ENCODE measurements at regions not wholly inside any gene's neighbourhood (a gene's known extent, or its start where the extent isn't known, plus 50 kb on each side); places are given as distances from the start of the nearest gene placed in this dataset.

DNA sequence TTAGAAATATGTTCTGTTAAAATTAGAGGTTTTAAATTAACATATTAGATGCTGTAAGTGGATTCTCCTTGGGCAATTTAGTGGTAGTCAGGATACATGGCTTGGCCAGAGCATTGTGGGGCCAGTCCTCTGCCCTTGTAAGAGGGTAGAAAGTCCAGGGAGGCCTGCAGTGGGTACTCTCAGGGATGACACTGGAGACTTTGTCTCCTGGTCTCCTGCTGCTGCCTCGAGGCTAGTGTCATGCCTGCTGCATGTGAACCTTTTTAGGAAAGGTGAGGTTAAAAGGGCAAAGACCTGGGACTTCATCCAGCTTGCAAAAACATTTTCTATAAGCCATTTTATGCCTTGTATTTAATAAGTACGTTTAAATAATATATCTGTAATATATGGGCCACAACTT is 96.8 kb upstream of the PROK2 start:
- 79 to 80% methylated on average over 2 of the region's 2 CpGs for WGBS, 2 donors
- no peak for DNase-seq (ENCODE audit: low spot score in 2 of 2)
- Histone ChIP-seq H3K4me3 (no peak overlapping the region), H3K4me1 (no peaks in the 10 kb centered on the region), H3K27me3 (no peaks in the 10 kb centered on the region), H3K36me3 (no peaks in the 10 kb centered on the region), H3K9me3 (no peaks in the 10 kb centered on the region), H3K27ac (no peak overlapping the region)
- TF ChIP-seq EP300 (IDR thresholded peaks at IDR 0.05), result no peak
- TF ChIP-seq POLR2A (IDR thresholded peaks at IDR 0.05), result no peak
- TF ChIP-seq, protein P1, sequence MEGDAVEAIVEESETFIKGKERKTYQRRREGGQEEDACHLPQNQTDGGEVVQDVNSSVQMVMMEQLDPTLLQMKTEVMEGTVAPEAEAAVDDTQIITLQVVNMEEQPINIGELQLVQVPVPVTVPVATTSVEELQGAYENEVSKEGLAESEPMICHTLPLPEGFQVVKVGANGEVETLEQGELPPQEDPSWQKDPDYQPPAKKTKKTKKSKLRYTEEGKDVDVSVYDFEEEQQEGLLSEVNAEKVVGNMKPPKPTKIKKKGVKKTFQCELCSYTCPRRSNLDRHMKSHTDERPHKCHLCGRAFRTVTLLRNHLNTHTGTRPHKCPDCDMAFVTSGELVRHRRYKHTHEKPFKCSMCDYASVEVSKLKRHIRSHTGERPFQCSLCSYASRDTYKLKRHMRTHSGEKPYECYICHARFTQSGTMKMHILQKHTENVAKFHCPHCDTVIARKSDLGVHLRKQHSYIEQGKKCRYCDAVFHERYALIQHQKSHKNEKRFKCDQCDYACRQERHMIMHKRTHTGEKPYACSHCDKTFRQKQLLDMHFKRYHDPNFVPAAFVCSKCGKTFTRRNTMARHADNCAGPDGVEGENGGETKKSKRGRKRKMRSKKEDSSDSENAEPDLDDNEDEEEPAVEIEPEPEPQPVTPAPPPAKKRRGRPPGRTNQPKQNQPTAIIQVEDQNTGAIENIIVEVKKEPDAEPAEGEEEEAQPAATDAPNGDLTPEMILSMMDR (IDR thresholded peaks at IDR 0.05), result no peak

- no peak for DNase-seq (ENCODE audit: low spot score in 2 of 2)
- no peaks in the 10 kb centered on the region for H3K27me3 ChIP-seq
- WGBS, 2 donors, result 50 to 54% methylated on average over 2 of the region's 2 CpGs
These were observed 96.1 kb upstream of the PROK2 start for GRCh38 chr3:71881041-71881440.

GRCh38 chr3:71879089-71879488 is 94.1 kb upstream of the PROK2 start:
- no peak overlapping the region for H3K4me3 ChIP-seq
- H3K4me1 ChIP-seq, result peaks cover 0 to 6% (median 0%) of the 10 kb centered on the region in 4 donors
- no peak for DNase-seq (ENCODE audit: low spot score in 2 of 2)
- TF ChIP-seq POLR2A (IDR thresholded peaks at IDR 0.05) (no peak), EP300 (IDR thresholded peaks at IDR 0.05) (no peak)
- TF ChIP-seq, protein P1 (IDR thresholded peaks at IDR 0.05), result no peak
- WGBS, 2 donors, result 84 to 86% methylated on average over 9 of the region's 9 CpGs
- H3K36me3 ChIP-seq, result no peaks in the 10 kb centered on the region
- H3K9me3 ChIP-seq, result no peaks in the 10 kb centered on the region
- no peak overlapping the region for H3K27ac ChIP-seq
- no peaks in the 10 kb centered on the region for H3K27me3 ChIP-seq

More at GRCh38 chr3:71881041-71881440, 96.1 kb upstream of the PROK2 start:
- Histone ChIP-seq H3K9me3 (no peaks in the 10 kb centered on the region), H3K36me3 (no peaks in the 10 kb centered on the region), H3K27ac (no peak overlapping the region), H3K4me1 (no peaks in the 10 kb centered on the region), H3K4me3 (no peak overlapping the region)
- TF ChIP-seq EP300 (IDR thresholded peaks at IDR 0.05) (no peak), POLR2A (IDR thresholded peaks at IDR 0.05) (no peak)
- TF ChIP-seq, protein P1 (IDR thresholded peaks at IDR 0.05), result no peak

DNA sequence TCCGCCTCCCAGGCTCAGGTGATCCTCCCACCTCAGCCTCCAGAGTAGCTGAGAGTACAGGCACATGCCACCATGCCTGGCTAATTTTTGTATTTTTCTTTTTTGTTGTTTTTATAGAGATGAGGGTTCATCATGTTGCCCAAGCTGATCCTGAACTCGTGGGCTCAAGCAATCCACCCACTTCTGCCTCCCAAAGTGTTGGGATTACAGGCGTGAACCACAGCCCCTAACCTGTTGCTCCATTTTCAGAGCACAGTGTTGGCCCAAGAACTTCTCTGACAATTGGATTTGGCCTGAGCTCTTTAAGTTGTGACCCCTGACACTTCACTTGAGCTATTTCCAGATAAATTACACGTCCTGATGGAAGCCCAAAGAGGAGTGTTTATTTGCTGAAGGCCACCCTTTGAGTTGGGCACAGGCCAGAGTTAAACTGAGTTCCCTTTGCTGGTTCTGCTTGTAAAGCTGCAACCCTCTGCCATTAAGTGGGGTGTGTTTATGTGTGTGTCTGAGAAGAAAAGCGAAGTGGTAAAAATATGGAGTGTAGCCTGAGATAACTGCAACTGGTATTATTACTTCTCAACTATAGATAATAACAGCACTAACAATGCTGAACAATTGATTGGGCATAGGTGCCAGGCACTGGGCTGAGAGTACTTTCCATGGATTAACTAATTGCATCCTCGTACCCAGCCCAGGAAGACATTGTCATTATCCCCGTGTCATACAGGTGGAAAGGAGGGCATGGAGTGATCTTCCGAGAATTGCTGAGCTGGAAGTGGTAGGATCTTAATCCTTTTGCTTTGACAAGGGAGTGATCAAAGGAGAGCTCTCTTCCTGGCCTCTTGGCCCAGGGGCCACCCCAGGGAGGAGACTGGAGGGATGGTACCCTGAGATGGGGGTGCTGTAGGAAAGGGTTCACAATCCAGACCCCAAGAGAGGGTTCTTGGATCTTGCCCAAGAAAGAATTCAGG is 91.5 kb upstream of the PROK2 start:
- no peak for DNase-seq (ENCODE audit: low spot score in 2 of 2)
- H3K4me1 ChIP-seq, result peaks cover 0 to 9% (median 0%) of the 10 kb centered on the region in 4 donors
- 69 to 70% methylated on average over 8 of the region's 8 CpGs for WGBS, 2 donors
- TF ChIP-seq EP300 (IDR thresholded peaks at IDR 0.05), result no peak
- TF ChIP-seq, protein P1 (IDR thresholded peaks at IDR 0.05), result no peak
- no peak for TF ChIP-seq POLR2A (IDR thresholded peaks at IDR 0.05)
- H3K9me3 ChIP-seq, result no peaks in the 10 kb centered on the region
- no peak overlapping the region for H3K27ac ChIP-seq
- H3K36me3 ChIP-seq, result no peaks in the 10 kb centered on the region
- no peak overlapping the region for H3K4me3 ChIP-seq
- no peaks in the 10 kb centered on the region for H3K27me3 ChIP-seq

GRCh38 chr3:71875461-71875947 is 90.6 kb upstream of the PROK2 start:
- Histone ChIP-seq H3K4me1 (peaks cover 0 to 9% (median 0%) of the 10 kb centered on the region in 4 donors), H3K27ac (no peak overlapping the region), H3K9me3 (no peaks in the 10 kb centered on the region), H3K36me3 (no peaks in the 10 kb centered on the region), H3K27me3 (no peaks in the 10 kb centered on the region), H3K4me3 (no peak overlapping the region)
- DNase-seq (ENCODE audit: low spot score in 2 of 2), result peak; percentile 57 to 87
- 25% methylated on average over 4 of the region's 4 CpGs for WGBS, 2 donors
- TF ChIP-seq, protein P1 (IDR thresholded peaks at IDR 0.05), result peak; percentile 79 to 85 (median 82)
- TF ChIP-seq POLR2A (IDR thresholded peaks at IDR 0.05), result no peak
